NCI-H146 treated with DMSO at 0.1 percent for 48 hours (cell line): ENCODE measurements at regions not wholly inside any gene's neighbourhood (a gene's known extent, or its start where the extent isn't known, plus 50 kb on each side); places are given as distances from the start of the nearest gene placed in this dataset.

ENCODE experiments used
- DNase-seq: peaks from one replicate; lab custom pipeline; 2025; ENCODE audit not compliant: unreplicated experiment; lab: John Stamatoyannopoulos, UW

DNA sequence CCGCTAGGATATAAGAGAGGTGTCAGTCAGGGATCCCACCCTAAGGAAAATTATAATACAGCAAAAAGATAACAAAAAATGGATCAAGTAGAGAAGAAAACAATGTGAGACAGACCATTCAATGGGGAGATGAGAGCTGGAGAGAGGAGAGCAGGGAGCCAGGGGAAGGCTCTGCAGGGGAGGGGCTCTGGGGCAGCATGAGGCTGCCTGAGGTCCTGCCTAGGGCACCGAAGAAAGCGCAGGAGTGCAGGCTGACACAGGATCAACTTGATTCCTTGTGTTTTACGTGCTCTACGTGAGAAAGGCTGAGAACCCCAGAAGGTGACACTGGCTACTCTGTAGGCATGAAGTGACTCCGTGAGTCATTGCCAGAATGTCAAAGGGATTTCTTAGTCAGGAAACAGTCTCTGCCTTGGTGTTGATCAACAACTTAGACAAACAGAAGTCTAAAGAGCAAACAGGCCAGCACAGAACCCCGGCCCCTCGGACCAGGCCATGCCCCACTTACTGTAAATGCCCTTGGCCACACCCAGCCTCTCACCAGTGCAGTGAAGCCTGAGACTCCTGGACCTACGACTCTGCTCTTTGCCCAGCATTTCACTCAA is 290.1 kb upstream of the PRDM1 start:
- no peak for DNase-seq

DNA sequence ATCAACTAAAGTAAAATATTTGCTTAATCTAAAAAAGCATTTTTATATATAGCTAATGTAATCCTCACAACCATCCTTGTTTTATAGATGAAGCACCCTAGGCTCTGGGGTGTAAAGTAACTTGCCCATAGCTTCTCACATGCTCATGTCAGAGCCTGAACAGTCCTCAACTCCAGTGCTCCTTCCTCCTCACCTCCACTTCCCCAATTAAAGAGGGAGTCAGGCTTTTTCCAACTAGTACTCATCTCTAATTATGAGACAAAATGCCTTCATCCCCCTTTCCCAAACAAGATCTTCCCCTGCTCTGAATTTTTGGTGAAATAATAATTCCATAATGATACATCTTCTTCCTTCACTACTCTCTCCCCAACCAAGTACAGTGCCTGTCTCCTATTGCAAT is 290.8 kb upstream of the PRDM1 start:
- no peak for DNase-seq

DNA sequence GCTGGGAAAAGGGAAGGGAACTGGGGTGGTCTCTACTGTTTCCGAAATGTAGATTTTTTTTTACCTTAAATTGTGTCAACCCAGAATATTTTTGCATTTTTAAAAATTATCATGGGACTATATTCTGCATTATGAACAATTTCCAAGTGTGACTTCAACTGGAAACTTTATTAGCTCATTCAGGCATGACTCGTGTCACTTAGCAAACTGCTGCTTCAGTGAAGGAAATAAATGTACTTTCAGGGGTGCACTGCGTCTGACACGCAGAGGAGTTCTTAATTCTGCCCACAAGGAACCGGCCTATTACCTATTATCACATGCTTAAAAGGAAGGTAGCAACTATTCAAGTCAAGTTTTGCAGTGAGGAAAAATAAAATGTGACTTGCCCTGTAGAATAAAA is 291.3 kb upstream of the PRDM1 start:
- DNase-seq: no peak

DNA sequence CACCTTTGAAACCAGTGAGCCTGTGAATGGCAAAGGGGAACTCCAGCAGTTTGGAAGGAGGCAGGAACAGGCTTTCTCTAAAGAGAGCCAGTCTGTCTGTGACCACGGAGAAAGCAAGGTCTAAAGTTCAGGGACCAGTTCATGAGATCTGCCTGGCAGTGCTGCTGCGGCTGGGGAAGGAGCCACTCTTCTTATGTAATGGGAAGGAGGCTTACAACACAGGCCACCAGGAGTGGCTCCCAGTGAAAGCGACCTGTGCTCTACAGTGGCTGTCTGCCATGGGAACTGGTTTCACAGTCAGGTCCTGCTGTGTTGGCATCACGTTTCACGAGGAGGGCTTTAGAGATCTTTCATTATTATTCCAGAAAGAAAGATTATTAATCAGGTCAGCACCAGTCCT is 291.9 kb upstream of the PRDM1 start:
- no peak for DNase-seq

DNA sequence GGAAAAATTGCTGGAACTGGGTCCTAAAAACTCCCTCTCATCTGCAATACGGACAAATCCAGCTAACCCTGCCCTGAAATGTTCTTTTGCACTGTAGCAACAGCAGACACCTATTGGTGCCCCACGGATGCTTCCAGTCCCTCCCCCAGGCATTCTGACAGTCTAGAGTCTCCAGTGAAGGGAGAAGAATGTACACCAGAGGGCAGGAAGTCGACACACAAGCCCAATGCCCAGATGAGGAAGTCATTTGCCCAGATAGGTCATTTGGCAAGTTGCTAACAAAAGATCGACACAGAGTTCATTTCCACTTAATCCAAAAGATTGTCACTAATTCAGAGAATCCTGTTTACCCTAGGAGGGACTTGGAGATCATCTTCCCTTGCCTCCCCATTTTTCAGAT is 293.0 kb upstream of the PRDM1 start:
- no peak for DNase-seq

DNA sequence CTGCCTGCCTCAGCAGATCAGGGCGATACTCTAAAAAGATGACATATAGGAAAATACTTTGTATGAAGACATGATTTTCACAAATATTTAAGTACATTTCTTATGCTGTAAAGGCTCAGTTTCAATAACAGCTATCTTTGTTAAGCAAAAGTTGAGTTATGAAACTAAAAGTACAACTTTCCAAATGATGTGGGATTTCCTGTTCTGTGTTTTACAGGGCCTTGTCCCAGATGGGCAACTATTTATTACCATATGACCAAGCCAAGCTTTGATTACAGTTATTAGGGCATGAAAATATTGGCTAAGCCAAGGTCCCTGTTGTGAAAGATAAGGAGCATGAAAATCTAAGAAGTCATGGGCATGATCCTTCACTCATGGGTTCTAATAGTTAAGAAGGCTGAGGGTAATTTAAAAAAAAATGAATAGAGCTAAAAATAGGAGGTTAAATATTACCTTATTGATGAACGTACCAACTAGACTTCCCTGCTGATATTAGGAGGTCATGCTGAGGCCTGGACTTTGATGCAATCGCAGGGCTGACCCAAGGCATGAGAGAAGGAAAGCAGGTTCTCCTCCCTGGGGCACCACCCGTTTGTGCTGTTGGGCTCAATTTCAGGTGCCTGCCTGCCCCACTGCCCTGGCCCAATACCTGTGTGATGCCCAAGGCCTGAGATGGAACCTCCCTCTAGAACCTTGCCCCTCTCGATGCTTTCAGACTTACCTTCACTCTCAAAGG is 294.4 kb upstream of the PRDM1 start:
- DNase-seq: no peak

DNA sequence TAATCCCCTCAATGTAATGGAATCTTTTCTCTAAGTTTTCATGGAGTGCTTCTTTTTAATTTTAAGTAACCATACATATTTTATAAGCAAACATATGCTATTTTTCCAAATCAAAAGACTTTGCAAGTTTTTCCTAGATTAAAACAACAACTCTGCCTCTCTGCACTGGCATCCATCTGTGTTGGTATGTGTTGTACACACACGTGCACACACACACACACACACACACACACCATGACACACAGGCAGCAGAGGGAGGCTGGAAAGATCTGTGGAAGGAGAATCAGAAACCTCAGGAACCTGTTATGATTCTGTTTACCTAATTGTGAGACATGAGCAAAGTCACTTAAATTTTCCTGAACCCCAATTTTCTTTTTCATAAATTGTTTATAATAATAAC is 295.0 kb upstream of the PRDM1 start:
- no peak for DNase-seq

DNA sequence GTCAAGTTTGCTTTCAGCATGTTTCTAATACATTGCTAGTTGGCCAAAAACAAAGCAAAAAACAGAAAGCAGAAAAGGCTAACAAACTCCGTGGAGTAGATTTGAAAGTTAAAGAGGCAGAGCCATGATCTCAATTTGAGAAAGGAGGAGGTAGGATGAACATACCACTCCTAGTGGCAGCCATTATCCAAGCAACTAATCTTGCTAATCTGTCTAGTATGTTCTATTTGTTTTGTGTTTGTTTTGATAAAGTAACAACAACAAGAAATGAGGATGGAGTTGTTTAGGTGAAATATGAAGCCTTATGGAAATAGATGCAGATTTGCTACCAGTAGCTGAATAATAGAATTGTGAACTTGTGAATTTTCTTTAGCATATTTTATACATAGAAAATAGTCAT is 295.5 kb upstream of the PRDM1 start:
- no peak for DNase-seq

DNA sequence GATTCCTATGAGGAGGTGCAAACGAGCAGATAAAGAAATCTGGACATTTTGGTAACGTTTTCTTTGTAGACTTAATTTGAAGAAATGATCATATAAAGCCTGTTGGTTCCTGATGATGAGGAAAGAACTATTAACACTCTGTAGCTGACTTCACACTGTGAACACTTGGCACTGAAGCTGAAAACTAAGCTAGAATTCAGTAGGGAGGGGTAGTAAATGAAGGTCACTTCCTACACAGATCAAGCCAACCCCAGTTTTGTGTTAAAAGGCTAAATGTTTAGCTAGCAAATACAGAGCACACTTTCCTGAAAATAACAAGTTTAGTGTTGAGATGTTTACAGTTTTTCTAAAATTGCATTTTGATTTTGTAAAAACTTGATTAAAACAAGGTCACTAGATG is 296.2 kb upstream of the PRDM1 start:
- DNase-seq: no peak

DNA sequence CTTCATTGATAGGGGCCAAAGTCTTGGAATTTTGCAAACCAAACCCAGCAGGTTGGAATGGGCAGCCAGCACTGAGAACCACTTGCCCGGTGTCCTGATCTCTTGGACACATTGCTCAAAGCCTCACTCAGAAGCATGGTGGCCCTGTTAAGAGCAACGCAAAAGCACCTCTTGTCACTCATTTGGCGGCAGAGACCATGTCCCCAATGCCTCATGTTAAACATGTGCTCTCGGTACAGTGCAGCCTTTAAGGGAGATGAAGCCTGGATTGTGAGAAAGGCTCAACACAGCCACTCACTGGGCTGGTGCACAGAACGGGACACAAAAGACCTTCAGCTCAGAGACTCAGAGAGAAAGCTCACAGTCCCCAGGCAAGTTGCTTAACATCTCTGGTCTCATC is 298.4 kb upstream of the PRDM1 start:
- DNase-seq: no peak

DNA sequence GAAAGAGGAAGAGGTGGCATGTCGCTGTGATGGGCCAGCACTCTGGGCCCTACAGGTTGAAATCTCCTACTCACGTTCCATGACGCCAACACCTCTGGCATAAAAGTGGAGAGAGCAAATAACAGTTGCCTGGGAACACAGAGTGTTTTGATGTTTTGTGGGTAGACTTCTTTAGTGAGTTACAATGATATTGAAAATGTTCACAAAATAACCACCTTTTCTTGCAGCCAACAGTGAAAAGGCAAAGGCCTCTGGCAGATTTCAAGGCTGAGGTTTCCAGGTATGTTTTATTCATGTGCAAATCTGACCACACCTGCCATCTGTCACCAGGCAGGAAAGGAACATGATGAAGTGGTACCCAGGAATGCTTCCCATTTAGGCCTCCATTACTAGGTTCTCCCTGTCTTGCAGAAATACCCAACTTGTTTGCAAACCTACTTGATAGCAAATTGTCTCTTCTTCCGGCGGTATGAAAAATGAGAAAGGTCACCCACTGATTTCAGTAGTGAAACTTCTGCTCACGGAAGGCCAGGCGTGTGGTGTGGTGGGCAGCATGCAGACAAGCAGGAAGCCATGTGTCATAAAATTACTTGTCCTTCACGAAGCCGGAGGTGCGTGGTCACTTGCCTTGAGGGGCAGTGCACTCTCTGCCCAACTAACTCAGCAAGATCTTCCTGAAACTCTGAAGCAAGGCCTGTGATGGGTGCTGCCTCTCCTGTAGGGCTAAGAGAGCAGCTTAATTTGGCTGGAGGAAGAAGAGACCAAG is 299.1 kb upstream of the PRDM1 start:
- no peak for DNase-seq

DNA sequence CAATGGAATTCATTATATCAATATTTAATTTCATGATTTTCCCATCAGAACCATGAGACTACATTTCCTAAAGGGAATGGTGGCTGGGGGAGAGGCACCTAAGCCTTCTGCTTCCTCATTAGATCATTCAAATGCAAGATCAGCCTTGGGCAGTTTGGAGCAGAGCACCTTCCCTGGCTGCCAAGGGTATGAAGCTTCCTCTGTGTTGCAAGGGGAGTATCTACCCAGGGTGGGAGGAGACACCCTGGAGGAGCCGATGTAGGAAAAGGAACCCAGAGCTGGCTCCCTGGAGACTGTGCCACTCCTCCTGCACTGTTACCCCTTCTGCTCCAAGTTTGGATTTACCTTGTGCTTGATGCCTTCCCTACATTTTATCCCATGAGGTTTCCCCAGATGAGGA is 299.7 kb upstream of the PRDM1 start:
- DNase-seq: no peak

DNA sequence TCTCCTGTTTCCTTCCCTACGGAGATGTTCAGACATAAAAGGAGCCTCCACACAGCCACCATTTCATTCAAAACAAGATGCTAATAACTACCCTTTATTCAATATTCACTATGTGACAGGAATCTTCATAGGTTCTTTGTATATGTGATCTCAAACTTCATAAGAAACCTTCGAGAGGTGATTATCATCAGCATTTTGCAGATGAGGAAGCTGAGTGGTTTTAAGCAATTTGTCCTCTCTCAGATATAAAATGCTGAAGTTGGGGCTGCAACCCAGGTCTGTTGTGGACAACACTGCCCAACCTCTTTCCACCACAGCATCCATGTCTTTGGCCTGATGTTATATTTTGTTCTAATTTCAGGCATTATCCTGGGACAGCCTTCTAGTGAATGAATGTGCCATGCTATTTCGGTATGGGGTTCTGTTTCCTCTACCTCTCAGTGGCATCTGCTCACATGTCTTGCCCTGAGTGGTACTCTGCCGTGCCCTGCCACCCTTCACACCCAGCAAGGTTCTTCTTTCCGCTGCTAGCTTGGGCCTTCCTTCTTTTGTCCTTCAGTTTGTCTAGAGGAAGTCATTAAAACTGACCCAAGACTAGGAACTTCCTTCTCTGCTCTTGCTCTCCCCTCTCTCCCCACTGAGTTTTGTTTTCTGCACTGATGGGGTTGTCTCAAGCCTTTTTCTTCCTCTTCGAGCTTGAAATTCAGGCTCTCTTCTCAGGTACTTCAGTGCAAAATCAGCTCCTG is 300.9 kb upstream of the PRDM1 start:
- no peak for DNase-seq

DNA sequence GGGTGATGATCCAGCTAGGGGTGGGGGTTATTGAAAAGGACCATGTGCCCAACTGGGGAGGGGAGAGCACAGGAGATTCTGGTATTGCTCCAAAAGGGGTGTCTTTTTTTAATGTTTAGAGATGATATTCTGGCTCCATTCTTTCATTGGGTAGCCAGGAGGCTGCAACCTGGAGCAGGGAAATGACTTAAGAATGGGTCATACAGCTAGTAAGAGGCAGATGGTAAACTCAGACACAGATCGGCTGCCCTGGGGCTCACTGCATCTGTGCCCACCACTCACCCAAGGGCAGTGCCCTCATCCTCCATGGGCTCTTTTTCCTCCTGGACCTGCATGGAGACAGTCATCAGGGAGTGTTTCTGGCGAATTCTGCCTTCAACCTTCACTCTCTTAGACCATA is 302.0 kb upstream of the PRDM1 start:
- DNase-seq: no peak

DNA sequence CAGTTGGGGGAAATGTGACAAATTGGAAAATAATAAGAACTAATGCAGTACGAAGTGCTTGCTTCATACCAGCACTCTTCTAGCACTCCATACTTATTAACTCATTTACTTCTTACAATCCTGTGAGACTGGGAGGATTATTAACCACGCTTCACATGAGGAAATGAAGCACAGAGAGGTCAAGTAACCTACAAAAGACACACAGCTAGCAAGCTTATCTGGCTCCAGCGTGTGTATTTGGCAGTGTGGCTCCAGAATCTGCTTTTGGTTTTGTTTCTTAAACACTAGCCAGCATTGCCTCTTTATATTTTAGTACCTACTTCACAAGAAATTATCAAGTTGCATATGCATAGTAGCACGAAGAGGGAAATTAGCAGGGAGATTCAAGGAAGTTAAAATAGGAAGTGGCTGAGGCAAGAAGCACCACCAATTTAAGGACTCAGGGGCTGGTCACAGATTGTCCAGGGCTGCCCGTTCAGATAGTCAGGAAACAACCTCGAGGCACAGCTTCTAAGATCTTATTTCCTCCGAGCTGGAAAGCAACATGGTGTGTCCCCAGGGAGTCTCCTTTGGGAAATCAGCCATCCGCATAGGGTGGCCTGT is 302.7 kb upstream of the PRDM1 start:
- DNase-seq: no peak

DNA sequence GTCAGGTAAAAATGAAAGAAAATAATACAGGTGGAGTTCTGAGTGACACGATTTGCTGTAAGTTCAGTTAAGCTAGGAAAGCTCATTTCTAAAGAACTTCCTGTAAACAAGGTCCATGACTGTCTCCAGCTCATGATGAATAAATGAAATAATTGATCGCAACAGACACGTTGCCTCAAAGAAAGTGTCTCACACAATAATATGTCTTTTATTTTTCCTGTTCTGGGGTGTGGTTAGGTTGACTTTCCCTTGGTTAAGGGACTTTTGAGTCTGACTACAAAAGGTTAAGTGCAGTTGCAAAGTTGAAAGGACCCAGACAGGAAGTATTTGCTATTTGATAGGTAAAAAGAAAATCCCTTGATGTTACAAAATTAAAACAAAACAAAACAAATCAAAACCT is 304.2 kb upstream of the PRDM1 start:
- no peak for DNase-seq

DNA sequence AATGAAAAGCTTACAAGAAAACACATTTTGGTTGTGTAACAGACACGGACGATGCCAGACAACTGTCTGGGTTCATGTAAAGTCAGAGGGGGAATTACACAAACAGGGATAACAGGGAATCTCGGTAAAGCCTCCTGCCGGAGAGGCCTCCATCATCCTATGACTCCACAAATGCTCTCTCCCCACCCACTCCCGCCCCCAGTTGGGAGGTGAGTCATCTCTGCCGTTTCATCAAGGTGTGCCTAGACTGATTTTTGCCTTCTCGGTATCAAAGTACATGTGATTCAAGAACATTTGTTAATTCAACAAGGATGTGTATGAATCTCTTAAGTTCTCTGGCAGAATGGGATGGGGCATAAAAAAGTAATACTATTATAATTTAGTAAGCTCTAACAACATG is 304.9 kb upstream of the PRDM1 start:
- no peak for DNase-seq

DNA sequence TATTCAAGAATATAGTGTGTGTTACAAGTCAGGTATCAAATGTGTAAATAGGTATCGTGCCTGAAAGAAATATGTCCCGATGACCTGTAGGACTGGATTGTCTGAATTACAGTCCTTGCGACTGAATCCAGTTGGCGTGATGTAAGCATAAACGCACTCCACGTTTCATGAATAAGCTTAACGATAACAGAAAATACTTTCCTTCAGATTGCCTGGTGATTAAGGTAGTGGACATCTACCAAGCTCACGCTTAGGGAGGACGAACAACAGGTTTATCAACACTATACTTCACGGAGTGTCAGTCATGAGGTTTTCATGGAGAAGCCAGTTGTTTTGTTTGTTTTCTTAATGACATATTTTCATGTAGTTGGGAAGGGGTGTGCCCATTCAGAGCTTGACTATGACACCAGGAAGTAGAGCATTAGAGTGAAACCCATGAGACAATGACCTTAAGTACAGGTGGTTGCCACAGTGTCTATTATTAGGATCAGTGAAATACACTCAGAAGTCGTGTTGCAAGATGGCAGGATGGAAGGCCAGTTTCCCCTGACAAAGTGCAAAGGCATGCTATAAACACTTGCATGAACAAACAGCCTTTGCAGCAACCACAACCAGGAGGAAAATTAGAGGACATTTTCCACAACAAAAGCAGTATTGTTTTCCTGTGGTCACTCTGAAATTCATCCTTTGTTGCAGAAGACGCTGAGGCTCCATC is 305.8 kb upstream of the PRDM1 start:
- no peak for DNase-seq

DNA sequence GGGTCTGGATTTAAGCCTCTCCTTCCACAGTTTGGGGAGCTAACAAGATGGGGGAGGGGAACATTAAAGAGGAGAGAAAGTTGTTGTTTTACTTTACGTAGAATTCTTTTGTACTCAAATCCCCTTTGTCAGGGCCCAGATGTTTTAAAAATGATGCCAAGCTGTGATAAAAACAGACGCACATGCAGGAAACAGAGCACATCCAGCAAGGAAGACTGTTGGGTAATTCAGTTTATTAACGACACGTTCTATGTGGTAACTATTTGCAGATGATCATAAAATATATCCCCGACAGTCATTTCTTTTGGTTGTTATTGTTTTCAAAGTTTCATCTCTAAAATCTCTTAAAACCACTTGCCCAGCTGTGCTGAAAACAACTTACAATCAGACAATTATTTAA is 307.0 kb upstream of the PRDM1 start:
- no peak for DNase-seq

DNA sequence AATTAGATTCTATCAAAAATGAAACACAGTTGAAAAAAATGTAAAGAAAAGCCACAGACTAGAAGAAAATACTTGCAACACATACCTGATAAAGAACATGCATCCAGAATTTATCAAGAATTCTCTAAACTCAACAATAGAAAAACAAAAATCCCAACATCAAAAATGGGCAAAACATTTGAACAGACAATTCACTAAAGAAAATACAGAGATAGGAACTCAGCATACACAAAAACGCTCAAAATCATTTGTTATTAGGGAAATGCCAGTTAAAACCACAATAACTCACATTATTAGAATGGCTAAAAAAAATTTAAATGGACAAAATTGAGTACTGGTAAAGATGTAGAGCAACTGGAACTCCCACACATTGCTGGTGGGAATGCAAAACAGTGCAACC is 311.0 kb upstream of the PRDM1 start:
- no peak for DNase-seq

DNA sequence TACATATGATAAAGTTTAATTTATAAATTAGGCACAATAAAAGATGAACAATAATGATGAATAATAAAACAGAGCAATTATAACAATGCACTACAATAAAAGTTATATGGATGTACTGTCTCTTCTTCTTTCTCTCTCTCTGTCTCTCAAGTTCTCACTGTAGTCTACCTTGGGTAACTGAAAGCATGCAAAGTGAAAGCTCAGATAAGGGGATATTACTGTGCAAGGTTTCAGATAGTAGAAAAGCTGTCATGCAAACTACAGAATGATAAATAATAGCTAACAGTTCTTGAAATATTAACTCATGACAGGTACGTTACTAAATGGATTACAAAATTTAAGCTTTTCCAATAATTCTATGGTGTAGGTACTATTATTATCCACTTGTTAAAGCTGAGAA is 311.9 kb upstream of the PRDM1 start:
- DNase-seq: no peak
